ENCODE measurements at regions not wholly inside any gene's neighbourhood (a gene's known extent, or its start where the extent isn't known, plus 50 kb on each side); places are given as distances from the start of the nearest gene placed in this dataset.
"Not testable (repeated sequence)": the region's sequence is repeated elsewhere in the genome, so short reads cannot be mapped to it uniquely, and the experiment has no call there.

- no peak for DNase-seq (ENCODE audit: low spot score)
Measured at GRCh38 chr19:28150129-28150528, 1062.8 kb downstream of the UQCRFS1 start.

- DNase-seq (ENCODE audit: low spot score) = no peak
Measured at GRCh38 chr19:28148554-28148953, 1064.4 kb downstream of the UQCRFS1 start.

GRCh38 chr19:28142258-28142657 lies 1070.7 kb downstream of the UQCRFS1 start:
- no peak for DNase-seq (ENCODE audit: low spot score)

GRCh38 chr19:28140201-28140600 lies 1072.8 kb downstream of the UQCRFS1 start:
- no peak for DNase-seq (ENCODE audit: low spot score)

GRCh38 chr19:28137772-28138171 lies 1075.2 kb downstream of the UQCRFS1 start:
- no peak for DNase-seq (ENCODE audit: low spot score)

- DNase-seq (ENCODE audit: low spot score) = no peak
Measured at GRCh38 chr19:28136796-28137195, 1076.2 kb downstream of the UQCRFS1 start.

- no peak for DNase-seq (ENCODE audit: low spot score)
Measured at GRCh38 chr19:28135825-28136224, 1077.1 kb downstream of the UQCRFS1 start.

- no peak for DNase-seq (ENCODE audit: low spot score)
Measured at GRCh38 chr19:28134311-28134710, 1078.6 kb downstream of the UQCRFS1 start.

- not testable (repeated sequence) for DNase-seq (ENCODE audit: low spot score)
Measured at GRCh38 chr19:28130881-28131280, 1082.1 kb downstream of the UQCRFS1 start.

GRCh38 chr19:28130066-28130511 lies 1082.9 kb downstream of the UQCRFS1 start:
- no peak for DNase-seq (ENCODE audit: low spot score)

- no peak for DNase-seq (ENCODE audit: low spot score)
Measured at GRCh38 chr19:28128341-28128740, 1084.6 kb downstream of the UQCRFS1 start.

- no peak for DNase-seq (ENCODE audit: low spot score)
Measured at GRCh38 chr19:28126135-28126898, 1086.6 kb downstream of the UQCRFS1 start.

- no peak for DNase-seq (ENCODE audit: low spot score)
Measured at GRCh38 chr19:28122734-28123133, 1090.2 kb downstream of the UQCRFS1 start.

- no peak for DNase-seq (ENCODE audit: low spot score)
Measured at GRCh38 chr19:28118235-28118634, 1094.7 kb downstream of the UQCRFS1 start.

- DNase-seq (ENCODE audit: low spot score) = no peak
Measured at GRCh38 chr19:28117143-28117542, 1095.8 kb downstream of the UQCRFS1 start.

- not testable (repeated sequence) for DNase-seq (ENCODE audit: low spot score)
Measured at GRCh38 chr19:28116379-28116778, 1096.6 kb downstream of the UQCRFS1 start.

GRCh38 chr19:28103921-28104320 lies 1109.0 kb downstream of the UQCRFS1 start:
- no peak for DNase-seq (ENCODE audit: low spot score)

GRCh38 chr19:28084659-28085157 lies 1128.2 kb downstream of the UQCRFS1 start:
- DNase-seq (ENCODE audit: low spot score) = not testable (repeated sequence)

GRCh38 chr19:28076628-28077027 lies 1136.3 kb downstream of the UQCRFS1 start:
- DNase-seq (ENCODE audit: low spot score) = no peak

- no peak for DNase-seq (ENCODE audit: low spot score)
Measured at GRCh38 chr19:28075229-28075628, 1137.7 kb downstream of the UQCRFS1 start.

GRCh38 chr19:28074773-28075172 lies 1138.2 kb downstream of the UQCRFS1 start:
- DNase-seq (ENCODE audit: low spot score) = no peak

- DNase-seq (ENCODE audit: low spot score) = no peak
Measured at GRCh38 chr19:28067882-28068281, 1145.1 kb downstream of the UQCRFS1 start.

GRCh38 chr19:28066988-28067387 lies 1146.0 kb downstream of the UQCRFS1 start:
- DNase-seq (ENCODE audit: low spot score) = no peak

- DNase-seq (ENCODE audit: low spot score) = no peak
Measured at GRCh38 chr19:28066161-28066560, 1146.8 kb downstream of the UQCRFS1 start.
